ENCODE measurements at regions not wholly inside any gene's neighbourhood (a gene's known extent, or its start where the extent isn't known, plus 50 kb on each side); places are given as distances from the start of the nearest gene placed in this dataset.

DNA sequence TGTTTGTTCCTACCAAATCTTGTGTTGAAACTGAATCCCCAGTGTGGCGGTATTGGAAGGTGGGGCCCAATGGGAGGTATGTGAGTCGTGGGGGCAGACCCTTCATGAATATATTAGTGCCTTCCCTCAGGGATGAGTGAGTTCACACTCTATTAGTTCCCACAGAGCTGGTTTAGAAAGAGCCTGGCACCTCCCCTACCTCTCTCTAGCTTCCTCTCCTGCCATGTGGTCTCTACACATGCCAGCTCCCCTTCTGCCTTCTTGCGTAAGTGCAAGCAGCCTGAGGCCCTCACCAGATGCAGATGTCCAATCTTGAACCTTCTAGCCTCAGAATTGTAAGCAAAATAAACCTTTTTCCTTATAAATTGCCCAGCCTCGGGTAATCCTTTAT is 105.8 kb downstream of the SPTSSA start:
- DNase-seq = no peak
- Histone ChIP-seq H3K4me3 (no peak overlapping the region), H3K36me3 (ENCODE audit: low read depth) (no peaks in the 10 kb centered on the region), H3K9me3 (no peaks in the 10 kb centered on the region), H3K4me1 (ENCODE audit: low read depth) (no peaks in the 10 kb centered on the region)
- TF ChIP-seq, protein P1, sequence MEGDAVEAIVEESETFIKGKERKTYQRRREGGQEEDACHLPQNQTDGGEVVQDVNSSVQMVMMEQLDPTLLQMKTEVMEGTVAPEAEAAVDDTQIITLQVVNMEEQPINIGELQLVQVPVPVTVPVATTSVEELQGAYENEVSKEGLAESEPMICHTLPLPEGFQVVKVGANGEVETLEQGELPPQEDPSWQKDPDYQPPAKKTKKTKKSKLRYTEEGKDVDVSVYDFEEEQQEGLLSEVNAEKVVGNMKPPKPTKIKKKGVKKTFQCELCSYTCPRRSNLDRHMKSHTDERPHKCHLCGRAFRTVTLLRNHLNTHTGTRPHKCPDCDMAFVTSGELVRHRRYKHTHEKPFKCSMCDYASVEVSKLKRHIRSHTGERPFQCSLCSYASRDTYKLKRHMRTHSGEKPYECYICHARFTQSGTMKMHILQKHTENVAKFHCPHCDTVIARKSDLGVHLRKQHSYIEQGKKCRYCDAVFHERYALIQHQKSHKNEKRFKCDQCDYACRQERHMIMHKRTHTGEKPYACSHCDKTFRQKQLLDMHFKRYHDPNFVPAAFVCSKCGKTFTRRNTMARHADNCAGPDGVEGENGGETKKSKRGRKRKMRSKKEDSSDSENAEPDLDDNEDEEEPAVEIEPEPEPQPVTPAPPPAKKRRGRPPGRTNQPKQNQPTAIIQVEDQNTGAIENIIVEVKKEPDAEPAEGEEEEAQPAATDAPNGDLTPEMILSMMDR (IDR thresholded peaks at IDR 0.05) = no peak
- intact Hi-C loops (cut with DNase I, micrococcal nuclease) = no loop called here
- no peak for ATAC-seq

DNA sequence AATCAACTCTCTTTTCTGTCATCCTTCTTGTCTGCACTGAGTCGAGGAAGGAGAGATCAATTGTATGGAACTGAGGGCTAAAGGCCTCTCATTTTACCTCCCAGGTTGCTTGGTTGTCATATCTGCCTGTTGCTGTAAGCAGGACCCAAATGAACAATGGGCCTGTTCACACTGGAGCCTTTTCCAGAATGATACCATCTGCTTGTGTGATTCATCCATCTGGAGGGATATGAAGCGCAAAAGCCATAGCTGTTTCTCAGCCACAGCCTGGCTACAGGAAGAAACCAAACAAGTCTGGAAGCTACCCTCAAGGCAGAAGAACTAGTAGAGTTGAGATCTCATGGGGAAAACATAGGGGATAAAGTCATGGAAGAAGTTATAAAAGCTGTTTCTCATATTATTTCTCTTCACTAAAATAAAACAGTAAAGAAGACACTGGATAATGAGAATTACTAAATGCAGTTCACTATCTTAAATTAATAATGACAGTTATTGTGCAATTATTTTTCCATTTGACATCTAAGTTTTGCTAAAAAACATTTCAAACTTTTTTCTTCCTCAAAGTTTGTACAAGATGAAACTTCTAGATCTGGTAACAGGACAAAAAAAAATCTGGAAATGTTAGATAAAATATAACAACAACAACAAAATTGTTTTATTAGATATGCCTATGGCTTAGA is 106.3 kb downstream of the SPTSSA start:
- Histone ChIP-seq H3K9me3 (no peaks in the 10 kb centered on the region), H3K4me1 (ENCODE audit: low read depth) (no peaks in the 10 kb centered on the region), H3K4me3 (no peak overlapping the region), H3K36me3 (ENCODE audit: low read depth) (no peaks in the 10 kb centered on the region)
- TF ChIP-seq, protein P1 (IDR thresholded peaks at IDR 0.05) = no peak
- peak; percentile 25 for ATAC-seq
- no peak for DNase-seq
- intact Hi-C loops (cut with DNase I, micrococcal nuclease) = no loop called here

DNA sequence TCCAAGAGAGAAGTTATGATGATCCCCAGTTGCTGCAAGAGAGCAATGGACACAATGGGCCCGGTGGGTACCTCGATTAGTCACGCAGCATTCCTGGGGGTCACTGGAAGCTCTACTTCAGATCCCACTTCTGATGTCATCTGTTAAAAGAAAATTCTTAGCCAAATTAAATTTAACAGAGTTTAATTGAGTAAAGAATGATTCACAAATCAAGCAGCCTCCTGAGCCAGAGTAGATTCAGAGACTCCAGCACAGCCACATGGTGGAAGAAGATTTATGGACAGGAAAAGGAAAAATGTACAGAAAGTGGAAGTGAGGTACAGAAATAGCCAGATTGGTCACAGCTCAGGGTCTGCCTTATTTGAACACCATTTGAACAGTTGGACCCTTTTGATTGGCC is 107.5 kb downstream of the SPTSSA start:
- Histone ChIP-seq H3K4me1 (ENCODE audit: low read depth) (no peaks in the 10 kb centered on the region), H3K36me3 (ENCODE audit: low read depth) (no peaks in the 10 kb centered on the region), H3K4me3 (no peak overlapping the region), H3K9me3 (no peaks in the 10 kb centered on the region)
- ATAC-seq (no peak), DNase-seq (no peak)
- TF ChIP-seq, protein P1 (IDR thresholded peaks at IDR 0.05) = no peak
- intact Hi-C loops (cut with DNase I, micrococcal nuclease) = no loop called here

DNA sequence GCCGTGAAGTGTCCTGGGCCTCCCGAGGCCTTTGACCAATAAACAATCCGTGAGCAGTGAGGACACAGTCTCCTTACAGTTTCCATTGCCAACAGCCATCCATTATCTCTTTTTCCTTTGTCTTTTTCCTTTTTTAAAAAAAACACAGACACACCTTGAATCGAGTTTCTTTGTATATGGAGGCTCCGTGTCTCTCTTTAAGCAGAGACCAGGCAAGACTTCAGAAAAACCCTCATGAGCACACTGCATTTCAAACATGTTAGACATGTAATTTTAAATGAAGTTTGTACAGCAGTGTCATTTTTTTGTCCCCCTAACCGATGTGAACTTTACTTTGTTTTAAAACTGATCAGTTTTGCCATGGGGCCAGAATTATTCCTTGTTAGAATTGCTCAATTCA is 111.1 kb downstream of the SPTSSA start:
- Histone ChIP-seq H3K9me3 (no peaks in the 10 kb centered on the region), H3K4me3 (no peak overlapping the region), H3K4me1 (ENCODE audit: low read depth) (no peaks in the 10 kb centered on the region), H3K36me3 (ENCODE audit: low read depth) (no peaks in the 10 kb centered on the region)
- DNase-seq (no peak), ATAC-seq (no peak)
- intact Hi-C loops (cut with DNase I, micrococcal nuclease) = no loop called here
- TF ChIP-seq, protein P1 (IDR thresholded peaks at IDR 0.05) = no peak

DNA sequence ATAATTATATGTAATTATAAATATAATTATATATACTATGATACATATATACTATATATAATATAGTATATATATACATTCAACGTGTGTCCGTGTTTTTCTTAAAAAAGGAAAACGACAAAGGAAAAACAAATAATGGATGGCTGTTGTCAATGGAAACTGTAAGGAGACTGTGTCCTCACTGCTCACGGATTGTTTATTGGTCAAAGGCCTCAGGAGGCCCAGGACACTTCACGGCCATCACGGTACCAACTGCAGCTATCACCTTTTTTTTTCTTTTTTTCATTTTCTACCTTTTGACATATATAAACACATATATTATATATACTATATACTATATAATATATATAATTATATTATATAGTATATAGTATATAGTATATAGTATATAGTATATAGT is 113.4 kb downstream of the SPTSSA start:
- H3K4me1 ChIP-seq (ENCODE audit: low read depth) = no peaks in the 10 kb centered on the region
- no peak for DNase-seq
- TF ChIP-seq, protein P1 (IDR thresholded peaks at IDR 0.05) = no peak
- no peaks in the 10 kb centered on the region for H3K9me3 ChIP-seq
- no peak overlapping the region for H3K4me3 ChIP-seq
- H3K36me3 ChIP-seq (ENCODE audit: low read depth) = no peaks in the 10 kb centered on the region
- intact Hi-C loops (cut with DNase I, micrococcal nuclease) = no loop called here
- ATAC-seq = no peak

DNA sequence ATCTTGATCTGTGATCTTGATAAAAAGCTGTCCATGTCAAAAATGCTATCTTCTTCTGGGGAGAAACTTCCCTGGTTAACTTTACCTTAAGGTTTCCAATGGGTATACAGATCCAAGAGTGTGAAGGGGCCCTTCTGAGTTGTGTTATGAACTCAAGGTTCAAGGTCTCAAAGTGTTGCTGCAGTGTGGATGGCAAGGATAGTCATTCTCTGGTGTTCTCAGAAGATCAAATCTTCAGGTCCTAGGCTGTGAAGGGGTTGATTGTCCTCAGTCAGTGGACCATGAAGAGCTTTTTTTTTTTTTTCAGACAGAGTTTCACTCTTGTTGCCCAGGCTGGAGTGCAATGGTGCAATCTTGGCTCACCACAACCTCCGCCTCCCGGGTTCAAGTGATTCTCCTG is 114.4 kb downstream of the SPTSSA start:
- H3K4me3 ChIP-seq = no peak overlapping the region
- DNase-seq = no peak
- no peaks in the 10 kb centered on the region for H3K9me3 ChIP-seq
- ATAC-seq = no peak
- no peaks in the 10 kb centered on the region for H3K36me3 ChIP-seq (ENCODE audit: low read depth)
- intact Hi-C loops (cut with DNase I, micrococcal nuclease) = no loop called here
- TF ChIP-seq, protein P1 (IDR thresholded peaks at IDR 0.05) = no peak
- no peaks in the 10 kb centered on the region for H3K4me1 ChIP-seq (ENCODE audit: low read depth)
